ENCODE measurements at regions not wholly inside any gene's neighbourhood (a gene's known extent, or its start where the extent isn't known, plus 50 kb on each side); places are given as distances from the start of the nearest gene placed in this dataset.

DNA sequence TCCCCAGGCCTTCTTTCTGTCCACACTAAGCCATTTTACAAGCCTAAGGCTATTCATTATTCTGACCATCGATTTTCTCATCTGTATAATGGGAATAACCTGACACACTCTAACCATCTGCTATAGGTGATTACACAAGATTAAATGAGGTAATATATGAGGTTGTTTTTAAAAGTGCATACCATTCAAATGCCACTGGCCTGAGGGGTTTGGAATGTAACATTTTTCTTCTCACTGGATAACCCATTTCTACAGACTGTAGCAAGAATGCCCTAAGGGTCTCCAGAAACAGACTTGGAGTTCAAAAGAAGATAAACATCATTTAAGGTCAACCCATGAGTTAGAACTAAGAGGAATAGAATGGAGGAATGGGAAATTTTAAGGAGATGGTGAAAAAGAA lies 111.7 kb upstream of the SETBP1 start:
- TF ChIP-seq POLR2A (IDR thresholded peaks at IDR 0.05; ENCODE audit: extremely low read depth, insufficient read length) (no peak), MYC (IDR thresholded peaks at IDR 0.05; ENCODE audit: low read depth, low read length) (no peak)
- TF ChIP-seq, protein P1, sequence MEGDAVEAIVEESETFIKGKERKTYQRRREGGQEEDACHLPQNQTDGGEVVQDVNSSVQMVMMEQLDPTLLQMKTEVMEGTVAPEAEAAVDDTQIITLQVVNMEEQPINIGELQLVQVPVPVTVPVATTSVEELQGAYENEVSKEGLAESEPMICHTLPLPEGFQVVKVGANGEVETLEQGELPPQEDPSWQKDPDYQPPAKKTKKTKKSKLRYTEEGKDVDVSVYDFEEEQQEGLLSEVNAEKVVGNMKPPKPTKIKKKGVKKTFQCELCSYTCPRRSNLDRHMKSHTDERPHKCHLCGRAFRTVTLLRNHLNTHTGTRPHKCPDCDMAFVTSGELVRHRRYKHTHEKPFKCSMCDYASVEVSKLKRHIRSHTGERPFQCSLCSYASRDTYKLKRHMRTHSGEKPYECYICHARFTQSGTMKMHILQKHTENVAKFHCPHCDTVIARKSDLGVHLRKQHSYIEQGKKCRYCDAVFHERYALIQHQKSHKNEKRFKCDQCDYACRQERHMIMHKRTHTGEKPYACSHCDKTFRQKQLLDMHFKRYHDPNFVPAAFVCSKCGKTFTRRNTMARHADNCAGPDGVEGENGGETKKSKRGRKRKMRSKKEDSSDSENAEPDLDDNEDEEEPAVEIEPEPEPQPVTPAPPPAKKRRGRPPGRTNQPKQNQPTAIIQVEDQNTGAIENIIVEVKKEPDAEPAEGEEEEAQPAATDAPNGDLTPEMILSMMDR (IDR thresholded peaks at IDR 0.05; ENCODE audit: low read depth, low read length): no peak
- TF ChIP-seq, protein P2, sequence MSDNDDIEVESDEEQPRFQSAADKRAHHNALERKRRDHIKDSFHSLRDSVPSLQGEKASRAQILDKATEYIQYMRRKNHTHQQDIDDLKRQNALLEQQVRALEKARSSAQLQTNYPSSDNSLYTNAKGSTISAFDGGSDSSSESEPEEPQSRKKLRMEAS (IDR thresholded peaks at IDR 0.05; ENCODE audit: low read depth, low read length): no peak
